Suppressor macrophage (primary cell): ENCODE measurements at regions not wholly inside any gene's neighbourhood (a gene's known extent, or its start where the extent isn't known, plus 50 kb on each side); places are given as distances from the start of the nearest gene placed in this dataset.
"Not testable (repeated sequence)": the region's sequence is repeated elsewhere in the genome, so short reads cannot be mapped to it uniquely, and the experiment has no call there.

Source experiments
- DNase-seq, 4 experiments: peaks; one replicate each; pipeline ENCODE4 v3.0.0-alpha.2; 2020 to 2022

DNA sequence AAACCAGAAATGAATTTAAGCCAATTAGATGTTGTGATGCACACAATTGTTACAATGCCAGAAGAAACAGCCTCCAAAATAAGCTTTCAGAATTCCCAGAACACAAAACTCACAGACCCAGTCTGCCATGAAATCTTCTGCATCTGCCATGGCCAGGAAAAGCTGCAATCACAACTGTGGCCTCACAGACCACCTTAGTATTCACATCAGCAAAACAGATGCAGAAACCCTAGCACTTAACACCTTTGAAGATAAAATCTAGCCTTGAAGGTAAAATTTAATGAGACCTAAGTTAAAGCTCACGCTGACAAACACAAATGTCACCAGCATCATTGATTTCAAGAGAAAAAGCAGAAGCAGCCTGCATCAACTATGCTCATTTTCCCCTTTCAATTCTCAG is 566.8 kb upstream of the TMPRSS15 start:
- DNase-seq, result no peak

DNA sequence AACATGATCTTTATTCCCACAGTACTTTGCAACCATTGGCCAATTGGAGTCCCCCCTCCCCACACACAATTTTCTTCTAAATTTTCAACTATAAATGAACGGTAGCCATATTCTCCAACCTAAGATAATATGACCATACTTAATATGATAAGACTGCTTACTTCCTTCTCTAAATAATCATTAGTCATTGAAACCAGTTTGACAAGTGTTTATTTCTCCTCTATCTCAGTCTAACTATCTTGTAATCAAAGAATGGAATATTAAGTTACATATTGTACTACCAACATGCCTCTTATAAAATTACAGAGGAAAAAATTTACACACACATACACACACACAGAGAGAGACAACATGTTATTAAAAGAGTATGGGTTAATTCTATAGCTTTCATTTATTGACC is 567.4 kb upstream of the TMPRSS15 start:
- no peak for DNase-seq

GRCh38 chr21:18985584-18985983 is 582.0 kb upstream of the TMPRSS15 start:
- no peak for DNase-seq

DNA sequence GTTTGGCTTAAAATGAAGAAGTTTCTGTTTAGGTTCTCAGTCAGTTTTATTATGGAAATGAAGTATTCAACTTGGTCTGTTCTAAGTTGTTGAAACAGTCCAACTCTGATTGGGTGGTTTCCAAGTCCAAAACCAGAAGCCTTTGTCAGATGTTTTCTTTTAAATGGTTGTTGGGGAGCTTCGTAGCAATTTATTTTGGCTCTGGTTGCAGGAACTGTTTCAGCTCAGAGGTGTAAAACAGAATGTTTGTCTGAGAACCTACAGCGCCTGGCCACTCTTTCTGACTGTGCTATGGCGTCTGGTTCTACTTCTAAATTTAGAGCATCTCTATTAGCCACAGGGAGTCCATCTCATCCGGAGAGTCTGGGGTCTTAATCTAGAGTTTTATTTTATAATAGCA is 582.6 kb upstream of the TMPRSS15 start:
- DNase-seq, result no peak

- no peak for DNase-seq
Measured at GRCh38 chr21:18987520-18988026, 584.0 kb upstream of the TMPRSS15 start.

- DNase-seq, result no peak
Measured at GRCh38 chr21:18989953-18990495, 586.4 kb upstream of the TMPRSS15 start.

- DNase-seq, result no peak
Measured at GRCh38 chr21:18991846-18992245, 588.3 kb upstream of the TMPRSS15 start.

GRCh38 chr21:19010251-19010650 is 606.7 kb upstream of the TMPRSS15 start:
- no peak for DNase-seq

DNA sequence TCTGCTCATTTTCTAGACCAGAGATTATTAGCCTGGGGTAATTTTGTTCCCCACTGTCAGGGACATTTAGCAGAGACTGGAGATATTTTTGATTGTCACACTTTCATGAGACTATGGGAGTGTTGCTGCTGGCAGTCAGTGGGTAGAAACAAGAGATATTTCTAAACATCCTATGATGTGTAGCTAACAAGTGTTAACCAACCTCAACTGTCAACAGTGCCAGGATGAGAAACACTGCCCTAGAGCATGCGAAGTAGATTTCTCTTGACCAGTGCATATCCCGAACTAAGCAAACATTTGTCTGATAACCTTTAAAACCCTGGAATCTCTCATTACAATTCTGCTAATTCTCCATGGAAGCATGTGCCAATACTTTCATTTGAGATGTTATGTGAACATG is 607.4 kb upstream of the TMPRSS15 start:
- no peak for DNase-seq

DNA sequence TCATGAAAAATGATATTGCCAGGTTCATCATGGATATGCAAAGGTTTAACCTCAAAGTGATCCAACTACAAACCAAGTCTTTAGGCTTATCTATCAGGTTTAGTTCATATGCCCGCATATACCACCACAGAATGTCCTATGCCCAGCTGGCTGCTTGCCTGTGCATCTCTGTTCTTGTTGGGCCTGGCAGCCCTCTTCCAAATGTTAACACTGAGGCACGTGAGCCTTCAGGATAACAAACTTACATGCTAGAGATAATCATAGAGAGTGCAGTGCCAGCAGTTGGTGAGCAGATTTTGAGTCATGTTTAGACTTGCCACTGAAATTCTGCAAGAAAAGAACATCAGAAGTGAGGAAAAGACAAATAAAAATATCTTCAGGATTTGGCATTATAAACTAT is 607.9 kb upstream of the TMPRSS15 start:
- DNase-seq, result no peak

DNA sequence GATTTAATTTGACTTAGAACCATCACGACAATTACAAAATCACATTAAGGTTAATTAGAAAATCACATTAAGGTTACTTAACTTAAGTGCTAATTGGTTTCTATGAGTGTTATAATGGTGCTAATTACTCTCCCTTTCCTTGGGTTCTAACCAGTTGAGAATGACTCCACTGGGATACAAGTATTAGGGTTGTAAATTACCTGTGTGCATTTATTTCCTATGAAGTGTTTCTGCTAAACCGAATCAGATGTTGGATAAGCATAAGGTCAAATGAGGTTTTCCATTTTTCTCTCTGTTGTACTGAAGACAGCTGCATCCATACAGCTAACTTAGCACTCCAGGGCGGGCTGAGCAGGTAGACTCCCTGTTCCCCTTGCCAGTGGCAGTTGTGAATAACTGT is 610.3 kb upstream of the TMPRSS15 start:
- no peak for DNase-seq

GRCh38 chr21:19018529-19018928 is 614.9 kb upstream of the TMPRSS15 start:
- no peak for DNase-seq

- no peak for DNase-seq
Measured at GRCh38 chr21:19022978-19023377, 619.4 kb upstream of the TMPRSS15 start.

DNA sequence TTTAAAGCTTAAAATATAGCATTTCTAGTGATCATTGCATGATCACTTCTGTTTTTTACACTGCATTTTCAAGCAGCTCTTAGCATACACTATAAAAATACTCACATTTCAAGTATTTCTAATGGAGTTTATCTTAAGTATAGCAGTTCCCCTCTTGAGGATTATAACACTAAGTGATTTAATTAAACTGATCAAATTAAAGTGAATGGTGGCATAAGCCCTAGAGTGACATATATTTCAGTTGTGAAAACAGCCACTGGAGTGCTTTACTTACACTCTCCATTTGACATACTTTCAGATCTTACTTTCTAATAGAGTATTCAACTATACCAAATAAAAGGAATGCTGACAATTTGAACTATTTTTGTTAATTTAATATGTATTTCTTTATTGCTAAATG is 623.3 kb upstream of the TMPRSS15 start:
- DNase-seq, result no peak

GRCh38 chr21:19029816-19030215 is 626.2 kb upstream of the TMPRSS15 start:
- no peak for DNase-seq

DNA sequence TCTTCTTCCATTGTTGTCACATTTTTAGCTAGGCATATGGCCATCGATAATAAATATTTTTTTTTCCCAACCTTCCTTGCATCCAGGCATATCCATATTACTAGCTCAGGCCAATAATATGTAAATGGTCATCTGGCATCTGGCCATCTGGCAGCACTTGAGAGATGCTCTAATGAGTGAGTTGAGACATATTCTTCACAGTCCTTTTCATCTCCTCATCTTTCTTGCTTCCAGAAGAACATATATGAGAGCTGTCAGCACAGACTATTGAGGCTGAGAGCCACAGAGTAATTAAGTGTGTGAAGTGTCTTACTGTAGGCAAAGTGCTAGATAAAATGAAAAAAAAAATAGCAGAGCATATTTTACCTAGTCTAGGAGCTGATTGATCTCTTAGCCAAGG is 628.4 kb upstream of the TMPRSS15 start:
- DNase-seq, result no peak

- no peak for DNase-seq
Measured at GRCh38 chr21:19034041-19034440, 630.5 kb upstream of the TMPRSS15 start.

DNA sequence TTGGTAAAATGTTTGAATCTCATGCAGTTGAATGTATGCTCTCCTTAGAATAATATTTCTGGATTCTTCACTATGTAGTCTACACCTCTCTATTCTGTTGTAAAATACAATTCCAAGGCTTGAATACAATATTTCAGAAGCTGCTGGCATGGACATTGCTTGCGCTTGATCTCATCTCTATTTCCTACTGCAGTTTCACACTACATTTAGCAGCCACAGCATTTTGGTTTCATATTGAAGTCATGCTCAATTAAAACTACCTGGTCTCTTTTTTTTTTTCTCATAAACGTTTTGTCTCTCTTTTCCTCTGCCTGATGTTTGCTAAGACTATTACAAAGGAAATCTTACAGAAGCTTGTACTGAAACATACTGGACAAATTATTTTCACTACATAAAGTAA is 631.0 kb upstream of the TMPRSS15 start:
- no peak for DNase-seq

- no peak for DNase-seq
Measured at GRCh38 chr21:19045876-19046275, 642.3 kb upstream of the TMPRSS15 start.

GRCh38 chr21:19048098-19048672 is 644.6 kb upstream of the TMPRSS15 start:
- no peak for DNase-seq

GRCh38 chr21:19049567-19049966 is 646.0 kb upstream of the TMPRSS15 start:
- no peak for DNase-seq

DNA sequence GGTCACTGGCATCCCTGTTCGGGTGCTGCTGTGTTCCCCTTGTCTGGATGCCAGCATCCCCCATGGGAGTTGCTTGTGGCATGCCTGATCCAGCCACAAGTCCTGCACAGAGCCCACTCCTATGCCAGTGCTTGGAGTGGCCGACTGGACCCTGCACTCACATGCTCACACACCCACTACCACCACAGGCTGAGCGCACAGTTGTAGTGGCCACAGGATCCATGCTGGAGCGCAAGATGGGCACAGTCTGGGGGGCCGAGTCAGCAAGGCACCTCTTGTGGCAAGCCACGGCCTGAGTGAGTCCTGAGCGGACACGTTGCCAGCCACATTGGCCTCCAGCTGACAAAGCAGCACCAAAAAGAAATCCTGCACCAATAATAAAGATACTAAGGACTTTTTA is 661.6 kb upstream of the TMPRSS15 start:
- no peak for DNase-seq

DNA sequence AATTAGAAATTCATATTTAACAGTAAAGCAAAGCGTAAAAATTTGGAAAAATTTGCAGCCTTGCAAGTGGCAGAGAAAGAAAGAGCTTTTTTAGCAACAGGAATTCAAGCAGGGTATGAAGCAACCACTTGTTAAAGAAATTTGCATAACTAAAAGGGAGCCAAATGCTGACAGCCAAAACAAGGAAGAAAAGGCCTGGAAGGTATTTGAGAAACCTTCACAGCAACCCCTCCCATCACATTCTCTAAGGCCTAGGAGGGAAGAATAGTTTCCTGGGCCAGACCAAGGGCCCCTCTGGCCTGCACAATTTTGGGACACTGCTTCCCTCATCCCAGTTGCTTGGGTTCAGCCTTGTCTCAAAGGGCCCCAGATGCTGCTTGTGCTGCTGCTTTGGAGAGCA is 672.4 kb upstream of the TMPRSS15 start:
- no peak for DNase-seq

GRCh38 chr21:19109694-19110093 is 706.1 kb upstream of the TMPRSS15 start:
- DNase-seq, result no peak

GRCh38 chr21:19119259-19119658 is 715.7 kb upstream of the TMPRSS15 start:
- DNase-seq, result not testable (repeated sequence)
